Fibroblast of pulmonary artery (primary cell): ENCODE measurements at regions not wholly inside any gene's neighbourhood (a gene's known extent, or its start where the extent isn't known, plus 50 kb on each side); places are given as distances from the start of the nearest gene placed in this dataset.

Experiments
- DNase-seq: peaks from one replicate; pipeline ENCODE4 v3.0.0-alpha.2; 2010; ENCODE audit warnings: low read depth
- H3K4me3 ChIP-seq: replicated peaks from 2 replicates; pipeline ENCODE4 v1.5.1; 2011; ENCODE audit warnings: low read depth, mild to moderate bottlenecking, control low read depth, low read length, moderate library complexity
- TF ChIP-seq, protein P1 (sequence below): IDR thresholded peaks from 2 replicates; pipeline ENCODE4 v1.5.1; 2011; ENCODE audit warnings: mild to moderate bottlenecking, control low read depth, low read length, inconsistent platforms; ENCODE audit errors: missing control alignments

DNA sequence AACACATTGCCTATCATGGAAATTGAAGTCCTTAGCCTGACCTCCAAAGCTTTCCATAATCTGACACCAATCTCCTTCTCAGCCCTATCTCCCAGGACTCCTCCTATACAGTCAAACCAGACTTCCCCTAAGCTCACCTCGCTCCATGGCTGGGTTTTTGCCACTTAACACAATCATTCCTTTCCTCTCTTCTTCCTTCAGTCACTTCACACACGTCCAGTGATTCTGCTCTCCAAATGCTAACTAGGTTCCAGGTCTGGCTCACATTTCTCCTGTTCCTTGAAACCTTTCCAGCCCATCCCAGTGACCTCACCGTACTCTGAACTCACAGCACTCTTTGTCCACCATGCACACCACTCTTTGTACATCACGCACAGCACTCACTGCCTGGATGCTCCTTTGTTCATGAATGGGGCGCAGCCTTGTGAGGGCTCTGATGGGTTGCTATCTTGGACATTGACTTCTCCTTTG is 98.4 kb downstream of the GLUL start:
- no peak for DNase-seq
- TF ChIP-seq, protein P1, sequence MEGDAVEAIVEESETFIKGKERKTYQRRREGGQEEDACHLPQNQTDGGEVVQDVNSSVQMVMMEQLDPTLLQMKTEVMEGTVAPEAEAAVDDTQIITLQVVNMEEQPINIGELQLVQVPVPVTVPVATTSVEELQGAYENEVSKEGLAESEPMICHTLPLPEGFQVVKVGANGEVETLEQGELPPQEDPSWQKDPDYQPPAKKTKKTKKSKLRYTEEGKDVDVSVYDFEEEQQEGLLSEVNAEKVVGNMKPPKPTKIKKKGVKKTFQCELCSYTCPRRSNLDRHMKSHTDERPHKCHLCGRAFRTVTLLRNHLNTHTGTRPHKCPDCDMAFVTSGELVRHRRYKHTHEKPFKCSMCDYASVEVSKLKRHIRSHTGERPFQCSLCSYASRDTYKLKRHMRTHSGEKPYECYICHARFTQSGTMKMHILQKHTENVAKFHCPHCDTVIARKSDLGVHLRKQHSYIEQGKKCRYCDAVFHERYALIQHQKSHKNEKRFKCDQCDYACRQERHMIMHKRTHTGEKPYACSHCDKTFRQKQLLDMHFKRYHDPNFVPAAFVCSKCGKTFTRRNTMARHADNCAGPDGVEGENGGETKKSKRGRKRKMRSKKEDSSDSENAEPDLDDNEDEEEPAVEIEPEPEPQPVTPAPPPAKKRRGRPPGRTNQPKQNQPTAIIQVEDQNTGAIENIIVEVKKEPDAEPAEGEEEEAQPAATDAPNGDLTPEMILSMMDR: no peak
- no peak overlapping the region for H3K4me3 ChIP-seq

DNA sequence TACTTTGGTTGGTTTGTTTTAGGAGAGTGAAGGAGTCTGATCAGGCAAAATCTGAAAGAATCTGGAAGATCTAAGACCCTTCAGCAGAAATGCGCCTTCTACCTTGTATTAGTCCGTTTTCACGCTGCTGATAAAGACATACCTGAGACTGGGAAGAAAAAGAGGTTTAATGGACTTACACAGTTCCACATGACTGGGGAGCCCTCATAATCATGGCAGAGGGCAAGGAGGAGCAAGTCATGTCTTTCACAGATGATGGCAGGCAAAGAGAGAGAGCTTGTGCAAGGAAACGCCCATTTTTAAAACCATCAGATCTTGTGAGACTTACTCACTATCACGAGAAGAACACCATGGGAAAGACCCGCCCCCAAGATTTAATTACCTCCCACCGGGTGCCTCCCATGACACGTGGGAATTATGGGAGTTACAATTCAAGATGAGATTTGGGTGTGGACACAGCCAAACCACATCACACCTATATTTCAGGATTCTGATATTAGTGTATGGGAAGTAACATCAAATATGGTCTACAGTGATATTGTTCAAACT is 99.3 kb downstream of the GLUL start:
- TF ChIP-seq, protein P1: no peak

DNA sequence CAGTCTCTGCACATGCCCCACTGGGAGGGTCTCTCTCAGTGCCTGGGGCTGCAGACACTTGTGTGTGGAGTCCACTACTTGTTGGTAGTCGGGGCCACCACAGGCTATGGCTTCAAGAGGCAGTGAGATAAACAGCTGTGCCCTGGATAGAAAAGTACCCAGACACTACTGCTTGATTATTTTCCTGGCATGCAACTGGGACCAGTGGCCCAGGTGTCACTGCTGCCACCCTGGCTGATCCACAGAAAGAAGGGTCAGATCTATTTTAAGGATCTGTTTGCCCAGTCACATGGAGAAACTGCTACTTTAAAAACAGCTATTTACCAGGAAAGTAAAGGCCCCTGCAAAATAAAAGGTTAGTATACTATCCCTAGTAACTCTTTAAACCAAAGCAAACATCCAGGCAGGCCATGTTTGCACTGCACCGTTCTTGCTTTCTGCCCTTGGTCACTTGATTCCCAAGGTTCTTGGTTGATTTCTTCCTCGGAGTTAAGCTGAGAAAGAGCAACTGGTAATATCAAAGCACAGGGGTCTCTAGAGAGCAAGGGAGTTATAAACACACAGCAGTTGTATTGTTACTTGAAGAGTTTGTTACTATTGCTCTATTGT is 99.9 kb downstream of the GLUL start:
- TF ChIP-seq, protein P1: no peak
- no peak for DNase-seq

More for the DNA sequence above, 99.3 kb downstream of the GLUL start:
- H3K4me3 ChIP-seq: no peak overlapping the region
- no peak for DNase-seq

DNA sequence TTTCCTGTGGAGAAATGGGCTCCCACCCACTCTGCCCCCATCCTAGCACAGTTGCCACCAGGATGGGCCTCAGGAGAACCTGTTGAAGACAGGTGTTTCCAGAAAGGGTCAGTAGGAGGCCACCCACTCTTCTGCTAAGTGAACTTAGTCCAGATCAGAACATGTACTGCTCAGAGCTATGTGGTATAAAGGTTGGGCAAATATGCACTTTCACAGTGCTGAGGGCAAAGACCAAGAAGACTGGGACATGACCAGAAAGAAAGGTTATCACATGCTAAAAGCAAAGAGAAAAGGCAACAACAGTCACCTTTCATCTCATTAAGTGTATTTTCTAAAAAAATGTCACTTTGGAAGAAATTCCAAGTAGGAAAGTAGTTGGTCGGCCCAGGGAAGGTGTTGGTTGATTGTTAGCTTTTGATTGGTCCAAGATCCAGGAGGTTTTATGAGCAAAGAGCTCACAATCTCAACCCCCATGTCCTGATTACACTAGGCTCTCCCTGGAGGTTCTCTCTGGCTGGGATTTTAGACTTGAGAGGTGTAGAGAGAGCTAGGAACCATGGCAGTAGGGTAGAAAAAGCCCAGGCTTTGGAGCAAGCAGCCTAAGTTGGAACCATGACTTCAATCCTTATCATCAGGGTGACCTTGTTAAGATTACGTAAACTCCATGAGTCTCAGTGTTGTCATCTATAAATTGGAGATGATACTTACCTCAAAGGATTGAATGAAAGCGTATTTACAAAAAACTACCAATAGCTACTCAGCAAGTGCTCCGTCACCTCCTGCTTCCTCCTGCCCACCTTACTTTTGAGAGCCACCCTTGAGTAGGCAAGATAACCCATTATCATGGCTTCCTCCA is 102.6 kb downstream of the GLUL start:
- TF ChIP-seq, protein P1: no peak
- no peak overlapping the region for H3K4me3 ChIP-seq
- DNase-seq: no peak

More for the DNA sequence above, 99.9 kb downstream of the GLUL start:
- H3K4me3 ChIP-seq: no peak overlapping the region

DNA sequence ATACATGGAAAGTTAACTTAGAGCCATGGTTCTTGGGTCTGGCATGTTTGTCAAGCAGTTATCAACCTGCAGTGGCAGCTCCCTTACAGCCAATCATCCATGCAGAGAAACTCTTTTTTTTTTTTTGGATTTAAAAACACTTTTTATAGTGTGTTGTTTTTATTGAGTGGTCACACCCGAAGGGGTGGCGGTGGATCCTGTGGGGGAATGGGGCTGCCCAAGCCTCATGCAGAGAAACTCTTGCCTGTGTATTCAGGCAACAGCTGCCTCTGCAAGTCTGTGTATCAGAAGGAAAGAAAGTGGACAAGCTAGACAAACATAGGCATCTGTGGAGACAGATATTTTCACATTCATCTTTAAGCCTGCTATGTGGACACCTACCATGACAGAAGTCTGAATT is 104.8 kb downstream of the GLUL start:
- DNase-seq: no peak
- TF ChIP-seq, protein P1: no peak
- H3K4me3 ChIP-seq: no peak overlapping the region

DNA sequence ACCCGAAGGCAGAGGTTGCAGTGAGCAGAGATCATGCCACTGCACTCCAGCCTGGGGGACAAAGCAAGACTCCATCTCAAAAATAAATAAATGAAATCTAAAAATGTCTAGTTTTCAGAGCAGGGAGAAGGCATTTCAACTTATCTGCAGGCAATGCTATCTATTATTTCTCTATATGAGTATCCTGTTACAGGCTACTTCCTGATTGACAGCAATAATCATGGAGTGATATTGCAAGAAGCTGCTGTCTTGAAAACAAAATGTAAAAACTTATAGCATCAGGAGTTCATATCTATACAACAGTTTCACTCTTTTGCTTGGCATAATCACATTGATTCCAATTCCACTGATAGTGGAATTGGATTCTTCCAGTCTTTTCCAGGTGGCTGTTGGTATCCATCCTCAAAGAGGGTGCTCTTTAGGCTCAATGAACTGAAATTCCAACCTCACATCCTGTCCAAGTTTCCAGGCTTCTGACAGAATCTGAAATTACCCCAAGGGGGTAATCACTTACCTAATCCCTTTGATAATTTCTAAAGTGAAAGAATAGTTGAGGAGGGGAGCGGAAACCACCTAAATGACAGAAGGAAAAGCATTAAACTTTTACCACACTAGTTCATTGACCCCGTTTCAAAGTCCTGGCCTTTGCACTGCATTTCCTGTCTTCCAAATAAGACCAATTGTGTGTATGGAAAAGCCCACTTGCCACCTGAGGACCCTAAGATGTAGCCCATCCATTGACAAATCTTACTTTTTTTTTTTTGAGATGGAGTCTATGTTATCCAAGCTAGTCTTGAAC is 107.6 kb downstream of the GLUL start:
- DNase-seq: no peak
- H3K4me3 ChIP-seq: no peak overlapping the region
- TF ChIP-seq, protein P1: no peak
